SHP77 (cell line): ENCODE measurements at regions not wholly inside any gene's neighbourhood (a gene's known extent, or its start where the extent isn't known, plus 50 kb on each side); places are given as distances from the start of the nearest gene placed in this dataset.
"Not testable (repeated sequence)": the region's sequence is repeated elsewhere in the genome, so short reads cannot be mapped to it uniquely, and the experiment has no call there.

ENCODE experiments used
- DNase-seq, 2 experiments: peaks; one replicate each; lab custom pipeline; 2025; lab: John Stamatoyannopoulos, UW

- DNase-seq = no peak
Observed at GRCh38 chr13:53101883-53102282, 73.3 kb downstream of the OLFM4 start.

- DNase-seq = no peak
Observed at GRCh38 chr13:53104136-53104535, 75.5 kb downstream of the OLFM4 start.

- no peak for DNase-seq
Observed at GRCh38 chr13:53105477-53105876, 76.9 kb downstream of the OLFM4 start.

- no peak for DNase-seq
Observed at GRCh38 chr13:53105890-53106289, 77.3 kb downstream of the OLFM4 start.

- no peak for DNase-seq
Observed at GRCh38 chr13:53110181-53110580, 81.6 kb downstream of the OLFM4 start.

- no peak for DNase-seq
Observed at GRCh38 chr13:53110614-53111013, 82.0 kb downstream of the OLFM4 start.

- peak; percentile 16 to 66 for DNase-seq
Observed at GRCh38 chr13:53112522-53112921, 83.9 kb downstream of the OLFM4 start.

- DNase-seq = not testable (repeated sequence)
Observed at GRCh38 chr13:53117048-53117447, 88.4 kb downstream of the OLFM4 start.

GRCh38 chr13:53121131-53121773 is 92.6 kb downstream of the OLFM4 start:
- no peak for DNase-seq

- DNase-seq = no peak
Observed at GRCh38 chr13:53121919-53122318, 93.3 kb downstream of the OLFM4 start.

- DNase-seq = no peak
Observed at GRCh38 chr13:53123536-53123935, 94.9 kb downstream of the OLFM4 start.

GRCh38 chr13:53124623-53125022 is 96.0 kb downstream of the OLFM4 start:
- no peak for DNase-seq

GRCh38 chr13:53126841-53127245 is 98.2 kb downstream of the OLFM4 start:
- no peak for DNase-seq

GRCh38 chr13:53127373-53127772 is 98.8 kb downstream of the OLFM4 start:
- no peak for DNase-seq

- no peak for DNase-seq
Observed at GRCh38 chr13:53129864-53130393, 101.3 kb downstream of the OLFM4 start.

GRCh38 chr13:53131361-53131760 is 102.7 kb downstream of the OLFM4 start:
- no peak for DNase-seq

- DNase-seq = no peak
Observed at GRCh38 chr13:53135301-53135700, 106.7 kb downstream of the OLFM4 start.

- DNase-seq = no peak
Observed at GRCh38 chr13:53136554-53137215, 108.1 kb downstream of the OLFM4 start.

GRCh38 chr13:53137779-53138178 is 109.2 kb downstream of the OLFM4 start:
- DNase-seq = no peak

GRCh38 chr13:53138376-53139036 is 109.9 kb downstream of the OLFM4 start:
- no peak for DNase-seq

- DNase-seq = no peak
Observed at GRCh38 chr13:53141336-53141735, 112.7 kb downstream of the OLFM4 start.

GRCh38 chr13:53142306-53142705 is 113.7 kb downstream of the OLFM4 start:
- DNase-seq = no peak

GRCh38 chr13:53143757-53144339 is 115.2 kb downstream of the OLFM4 start:
- DNase-seq = no peak
